22Rv1 (cell line): ENCODE measurements at regions not wholly inside any gene's neighbourhood (a gene's known extent, or its start where the extent isn't known, plus 50 kb on each side); places are given as distances from the start of the nearest gene placed in this dataset.

Experiments used
- H3K27ac ChIP-seq: fragments of 450-650 bp; 2 replicates; pipeline ENCODE4 v1.5.1; 2017
- ZFX ChIP-seq: fragments of 450-650 bp; IDR thresholded peaks from 2 replicates; pipeline ENCODE4 v1.6.1; 2017; ENCODE audit warnings: antibody characterized with exemption, borderline replicate concordance
- TF ChIP-seq, protein P1 (sequence below): fragments of 450-650 bp; IDR thresholded peaks from 2 replicates; pipeline ENCODE4 v1.5.1; 2017; ENCODE audit warnings: mild to moderate bottlenecking

DNA sequence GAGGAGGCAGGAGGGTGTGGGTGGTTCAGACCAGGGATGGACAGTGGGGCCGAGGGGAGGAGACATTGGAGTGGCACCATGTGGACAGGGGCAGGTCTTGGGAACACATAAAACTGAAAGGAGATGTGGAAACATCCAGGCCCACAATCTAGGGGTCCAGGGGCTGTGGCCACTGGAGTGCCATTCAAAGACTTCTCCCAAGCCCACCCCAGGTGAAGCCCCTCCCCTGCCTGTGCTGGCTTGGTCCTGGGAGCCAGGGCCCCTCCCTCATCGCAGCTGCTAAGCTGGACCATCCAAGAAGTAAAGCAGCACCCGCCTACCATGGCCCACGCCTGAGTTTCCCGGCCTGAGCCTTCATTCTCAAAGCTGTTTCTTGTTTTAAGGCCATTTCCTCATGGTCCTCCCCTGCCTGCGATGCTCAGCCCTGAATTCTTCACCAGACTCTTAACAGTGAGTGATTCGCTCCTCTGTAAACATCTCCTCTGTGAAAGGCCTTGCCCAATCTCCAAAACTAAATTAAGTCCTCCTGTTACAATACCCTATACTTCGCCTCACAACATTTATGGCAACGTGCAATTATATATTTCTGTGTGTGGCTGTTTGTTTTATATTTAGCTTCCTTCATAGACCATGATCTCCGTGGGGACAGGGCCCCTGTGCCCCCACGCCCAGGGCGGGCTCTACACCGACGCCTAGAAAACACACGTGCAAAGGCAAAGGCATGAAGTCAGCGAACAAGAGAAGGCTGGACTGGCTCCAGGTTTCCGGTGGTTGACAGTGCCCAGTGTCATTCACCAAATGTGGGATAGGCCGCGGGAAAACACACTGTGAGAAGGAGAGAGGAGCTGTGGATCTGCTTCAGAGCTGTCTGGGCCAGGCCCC is 267.8 kb downstream of the ERMARD start:
- TF ChIP-seq, protein P1, sequence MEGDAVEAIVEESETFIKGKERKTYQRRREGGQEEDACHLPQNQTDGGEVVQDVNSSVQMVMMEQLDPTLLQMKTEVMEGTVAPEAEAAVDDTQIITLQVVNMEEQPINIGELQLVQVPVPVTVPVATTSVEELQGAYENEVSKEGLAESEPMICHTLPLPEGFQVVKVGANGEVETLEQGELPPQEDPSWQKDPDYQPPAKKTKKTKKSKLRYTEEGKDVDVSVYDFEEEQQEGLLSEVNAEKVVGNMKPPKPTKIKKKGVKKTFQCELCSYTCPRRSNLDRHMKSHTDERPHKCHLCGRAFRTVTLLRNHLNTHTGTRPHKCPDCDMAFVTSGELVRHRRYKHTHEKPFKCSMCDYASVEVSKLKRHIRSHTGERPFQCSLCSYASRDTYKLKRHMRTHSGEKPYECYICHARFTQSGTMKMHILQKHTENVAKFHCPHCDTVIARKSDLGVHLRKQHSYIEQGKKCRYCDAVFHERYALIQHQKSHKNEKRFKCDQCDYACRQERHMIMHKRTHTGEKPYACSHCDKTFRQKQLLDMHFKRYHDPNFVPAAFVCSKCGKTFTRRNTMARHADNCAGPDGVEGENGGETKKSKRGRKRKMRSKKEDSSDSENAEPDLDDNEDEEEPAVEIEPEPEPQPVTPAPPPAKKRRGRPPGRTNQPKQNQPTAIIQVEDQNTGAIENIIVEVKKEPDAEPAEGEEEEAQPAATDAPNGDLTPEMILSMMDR: no peak
- TF ChIP-seq ZFX: no peak
- H3K27ac ChIP-seq: no peak overlapping the region

- TF ChIP-seq, protein P1: no peak
- no peak for TF ChIP-seq ZFX
- no peak overlapping the region for H3K27ac ChIP-seq
Observed at GRCh38 chr6:170018422-170018935, 267.1 kb downstream of the ERMARD start.

DNA sequence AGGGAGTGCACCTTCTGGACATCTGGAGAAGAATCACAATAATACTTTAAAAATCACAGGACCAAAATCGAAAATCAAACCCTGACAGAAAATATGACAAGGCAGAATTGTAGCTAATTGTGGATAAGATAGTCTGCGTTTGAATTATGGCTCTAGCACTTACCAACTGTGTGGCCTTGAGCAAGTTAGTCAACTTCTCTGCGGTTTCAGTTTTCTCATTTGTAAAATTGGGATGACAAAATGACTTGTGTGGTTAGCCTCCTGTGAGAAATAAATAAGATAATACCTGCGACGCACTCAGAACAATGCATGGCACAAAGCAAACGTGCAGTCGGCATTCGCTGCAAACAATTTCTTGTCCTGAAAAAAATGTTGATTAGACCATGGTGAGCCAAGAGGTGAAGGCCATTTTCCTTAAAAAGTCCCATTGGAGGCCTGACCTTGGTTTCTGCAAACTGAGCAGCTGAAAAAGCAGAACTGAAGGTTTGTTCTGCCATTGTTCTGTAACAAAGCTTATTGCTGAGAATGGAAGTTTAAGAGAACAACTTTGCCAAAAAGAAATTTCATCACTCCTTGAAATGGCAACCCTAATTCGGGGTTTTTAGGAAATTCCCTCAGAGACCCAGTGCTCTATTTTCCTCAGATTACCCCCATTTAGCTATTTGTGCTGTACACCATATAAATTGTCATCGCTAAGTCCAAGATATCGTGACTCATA is 266.3 kb downstream of the ERMARD start:
- no peak overlapping the region for H3K27ac ChIP-seq
- no peak for TF ChIP-seq ZFX

GRCh38 chr6:170013815-170014214 is 262.4 kb downstream of the ERMARD start:
- H3K27ac ChIP-seq: no peak overlapping the region
- TF ChIP-seq, protein P1: no peak
- TF ChIP-seq ZFX: no peak

DNA sequence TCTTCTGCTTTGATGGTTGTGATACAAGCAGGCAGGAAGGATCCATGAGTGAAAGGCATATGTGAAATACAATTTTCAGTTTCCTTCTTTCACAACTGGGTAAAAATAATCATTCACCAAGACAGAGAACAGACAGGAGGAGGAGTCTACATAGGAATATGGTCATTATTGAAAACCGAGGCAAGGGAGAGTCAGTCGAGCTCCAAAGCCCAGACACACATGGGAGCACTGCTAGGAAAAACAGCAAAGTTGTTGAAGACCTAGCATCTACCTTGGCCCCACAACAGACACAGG is 260.6 kb downstream of the ERMARD start:
- no peak overlapping the region for H3K27ac ChIP-seq
- TF ChIP-seq, protein P1: no peak
- no peak for TF ChIP-seq ZFX

DNA sequence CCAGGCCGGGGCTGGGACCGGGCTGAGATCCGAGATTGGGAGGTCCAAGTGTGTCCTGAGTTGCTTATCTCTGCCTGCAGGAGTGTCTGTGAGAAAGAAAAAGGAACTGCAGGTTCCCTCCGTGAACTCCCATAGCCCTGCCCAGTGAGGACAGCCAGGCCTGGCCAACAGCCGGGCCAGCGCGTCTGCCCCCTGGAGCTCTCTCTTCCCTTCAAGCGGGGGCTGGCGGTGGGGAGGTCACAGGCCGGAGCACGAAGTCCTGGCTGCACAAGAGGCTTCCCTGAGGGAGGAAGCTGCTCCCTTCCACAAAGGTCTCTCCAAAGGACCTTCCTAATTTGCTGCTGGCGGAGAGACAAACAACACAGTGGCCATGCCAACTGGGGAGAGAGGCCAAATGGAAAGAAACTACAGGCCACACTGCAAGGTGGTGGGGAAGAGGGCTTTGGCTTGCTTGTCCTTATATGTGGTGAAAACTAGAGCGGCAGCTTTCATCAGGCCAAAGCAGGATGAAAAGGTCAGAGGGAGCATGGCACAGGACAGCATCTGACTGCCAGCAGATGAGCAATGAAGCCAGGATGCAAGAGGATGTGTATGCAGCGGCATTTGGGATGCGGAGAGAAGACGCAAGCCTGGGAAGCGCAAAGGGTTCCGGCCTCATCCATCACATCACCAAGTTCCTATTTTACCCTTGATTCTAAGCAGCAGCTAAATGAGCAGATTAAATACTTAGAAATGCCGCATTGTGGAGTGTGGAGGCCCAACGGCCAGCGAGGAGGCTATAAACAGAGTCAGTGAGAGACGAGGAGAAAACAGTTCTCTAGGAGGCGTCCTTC is 260.0 kb downstream of the ERMARD start:
- H3K27ac ChIP-seq: no peak overlapping the region
- no peak for TF ChIP-seq ZFX
- TF ChIP-seq, protein P1: no peak

DNA sequence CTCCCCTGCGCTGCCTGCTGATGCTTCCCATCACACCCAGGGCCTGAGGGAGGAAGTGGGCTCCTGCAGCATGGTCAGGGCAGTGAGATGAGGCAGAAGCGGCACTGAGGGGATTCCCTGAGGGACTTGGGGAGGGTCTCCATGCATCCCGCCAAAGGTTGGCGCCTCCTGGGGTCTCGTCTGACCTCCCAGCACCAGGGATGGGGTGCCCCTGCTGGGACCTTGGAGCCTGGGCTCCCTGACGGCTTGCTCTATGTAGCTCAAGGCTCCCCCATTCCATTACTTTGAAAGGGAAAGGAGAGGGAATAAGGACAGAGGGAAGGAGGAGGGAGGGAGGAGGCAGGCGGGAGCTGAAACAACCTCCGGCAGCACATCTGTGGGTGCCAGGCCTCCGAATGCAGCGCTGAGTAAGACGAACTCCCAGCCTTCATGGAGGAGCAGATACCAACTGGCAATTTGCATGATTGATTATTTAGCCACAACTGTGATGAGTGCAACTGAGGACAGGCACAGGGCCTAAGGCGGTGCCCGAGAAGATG is 259.3 kb downstream of the ERMARD start:
- no peak overlapping the region for H3K27ac ChIP-seq
- TF ChIP-seq, protein P1: no peak
- no peak for TF ChIP-seq ZFX
